Prostate gland (tissue), 2 donors: ENCODE measurements at regions not wholly inside any gene's neighbourhood (a gene's known extent, or its start where the extent isn't known, plus 50 kb on each side); places are given as distances from the start of the nearest gene placed in this dataset.

Experiments used
- DNase-seq: peaks from one replicate; pipeline ENCODE4 v3.0.0-alpha.2; 2019; ENCODE audit warnings: low spot score
- H3K27ac ChIP-seq, 2 donors: fragments of 200-600 bp; sonication (generic); 2 replicates each; pipeline ENCODE4 v1.5.1; 2017 to 2019
- H3K27me3 ChIP-seq: fragments of 200-600 bp; sonication (generic); replicated peaks from 2 replicates; pipeline ENCODE4 v1.5.1; 2019; ENCODE audit not compliant: insufficient read depth
- H3K36me3 ChIP-seq, 2 donors: fragments of 200-600 bp; sonication (generic); 1 replicate in 1 of 2; 2 replicates in 1 of 2; pipeline versions ENCODE4 v1.5.1 to v1.8.1; 2017 to 2019
- H3K4me1 ChIP-seq: fragments of 200-600 bp; sonication (generic); replicated peaks from 2 replicates; pipeline ENCODE4 v1.5.1; 2019
- H3K4me3 ChIP-seq, 2 donors: fragments of 200-600 bp; sonication (generic); 2 replicates each; pipeline ENCODE4 v1.5.1; 2017 to 2019
- H3K9me3 ChIP-seq: fragments of 200-600 bp; sonication (generic); 2 replicates; pipeline ENCODE4 v1.5.1; 2017
- CTCF ChIP-seq, 4 experiments: fragments of 200-600 bp in 2 of 4; fragments of 450-650 bp in 2 of 4; sonication (generic) in 2 of 4; IDR thresholded peaks; 1 replicate in 3 of 4; 2 replicates in 1 of 4; pipeline ENCODE4 v1.5.1; 2016 to 2019; ENCODE audit warnings: antibody characterized with exemption in 4 of 4, mild to moderate bottlenecking in 2 of 4, moderate library complexity in 2 of 4
- POLR2A ChIP-seq: fragments of 450-650 bp; IDR thresholded peaks from one replicate; pipeline ENCODE4 v1.6.1; 2016; ENCODE audit warnings: antibody characterized with exemption, mild to moderate bottlenecking
- POLR2AphosphoS5 ChIP-seq: sonication (generic); formaldehyde crosslinking; IDR thresholded peaks from one replicate; pipeline ENCODE4 v1.6.1; 2017; ENCODE audit warnings: antibody characterized with exemption
- WGBS: methylation state at CpG from one replicate; pipeline ENCODE4 v1.1.5; 2018; 5-methylcytosine and 5-hydroxymethylcytosine counted together
- intact Hi-C: fragments of 100-400 bp; cut with DNase I; formaldehyde crosslinking; loops from one replicate; pipeline ENCODE4 v1.14.2; 2022

- no peaks in the 10 kb centered on the region for H3K36me3 ChIP-seq
- H3K27me3 ChIP-seq, result no peaks in the 10 kb centered on the region
- no peaks in the 10 kb centered on the region for H3K4me1 ChIP-seq
- intact Hi-C loops, result no loop called here
- TF ChIP-seq POLR2A (no peak), POLR2AphosphoS5 (no peak), CTCF (IDR thresholded peaks at IDR 0.05) (no peak)
- 84% methylated on average over 2 of the region's 2 CpGs for WGBS
- no peak overlapping the region for H3K4me3 ChIP-seq
- DNase-seq, result no peak
- H3K27ac ChIP-seq, result no peak overlapping the region
- H3K9me3 ChIP-seq, result no peaks in the 10 kb centered on the region
These were observed 936.9 kb downstream of the EFNB2 start for GRCh38 chr13:105598529-105598928.

DNA sequence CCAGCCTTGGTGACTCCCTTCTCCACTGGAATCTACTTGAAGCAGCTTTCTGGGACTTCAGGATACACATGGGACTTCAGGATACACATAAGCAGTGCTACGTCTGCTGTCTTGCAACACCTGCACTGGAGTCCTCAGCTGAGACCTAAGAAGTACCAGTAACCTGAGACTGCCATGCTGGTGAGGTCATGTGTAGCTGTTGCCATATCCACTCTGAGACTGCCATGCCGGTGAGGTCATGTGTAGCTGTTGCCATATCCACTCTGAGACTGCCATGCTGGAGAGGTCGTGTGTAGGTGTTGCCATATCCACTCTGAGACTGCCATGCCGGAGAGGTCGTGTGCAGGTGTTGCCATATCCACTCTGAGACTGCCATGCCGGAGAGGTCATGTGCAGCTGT lies 937.9 kb downstream of the EFNB2 start:
- Histone ChIP-seq H3K36me3 (no peaks in the 10 kb centered on the region), H3K27me3 (no peaks in the 10 kb centered on the region), H3K27ac (no peak overlapping the region), H3K4me1 (no peaks in the 10 kb centered on the region), H3K4me3 (no peak overlapping the region), H3K9me3 (no peaks in the 10 kb centered on the region)
- WGBS, result 88% methylated on average over 6 of the region's 6 CpGs
- DNase-seq, result no peak
- TF ChIP-seq POLR2A (no peak), POLR2AphosphoS5 (no peak), CTCF (IDR thresholded peaks at IDR 0.05) (no peak)
- intact Hi-C loops, result no loop called here

GRCh38 chr13:105595471-105595870 lies 940.0 kb downstream of the EFNB2 start:
- intact Hi-C loops, result no loop called here
- TF ChIP-seq CTCF (IDR thresholded peaks at IDR 0.05) (no peak), POLR2AphosphoS5 (no peak), POLR2A (no peak)
- WGBS, result 59% methylated on average over 4 of the region's 4 CpGs
- Histone ChIP-seq H3K27ac (no peak overlapping the region), H3K27me3 (no peaks in the 10 kb centered on the region), H3K36me3 (no peaks in the 10 kb centered on the region), H3K9me3 (no peaks in the 10 kb centered on the region), H3K4me3 (no peak overlapping the region), H3K4me1 (no peaks in the 10 kb centered on the region)
- no peak for DNase-seq

- intact Hi-C loops, result no loop called here
- Histone ChIP-seq H3K9me3 (no peaks in the 10 kb centered on the region), H3K4me1 (no peaks in the 10 kb centered on the region), H3K27me3 (no peaks in the 10 kb centered on the region), H3K36me3 (no peaks in the 10 kb centered on the region), H3K27ac (no peak overlapping the region), H3K4me3 (no peak overlapping the region)
- no peak for TF ChIP-seq POLR2AphosphoS5
- no peak for TF ChIP-seq POLR2A
- TF ChIP-seq CTCF (IDR thresholded peaks at IDR 0.05), result no peak
- WGBS, result 67% methylated on average over 3 of the region's 3 CpGs
- DNase-seq, result no peak
These were observed 944.2 kb downstream of the EFNB2 start for GRCh38 chr13:105591277-105591676.

DNA sequence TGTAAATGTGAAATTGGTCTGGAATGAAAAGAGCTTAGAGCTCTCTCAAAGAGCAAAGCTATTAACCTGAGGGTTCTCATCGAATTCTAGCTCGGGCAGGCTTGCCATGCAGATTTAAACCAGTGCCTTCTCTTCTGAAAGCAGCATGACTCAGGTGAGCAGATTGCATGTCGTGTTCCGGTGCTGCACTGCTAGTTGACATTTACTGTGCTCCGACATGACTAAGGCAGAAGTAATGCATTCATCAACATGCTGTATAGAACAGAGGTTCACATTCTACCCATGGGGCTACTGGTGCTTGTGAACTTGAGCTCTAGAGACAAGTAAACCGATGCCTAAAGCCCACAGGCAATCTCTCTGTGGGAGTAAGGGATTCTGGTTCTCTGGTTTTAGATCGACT lies 947.7 kb downstream of the EFNB2 start:
- Histone ChIP-seq H3K9me3 (no peaks in the 10 kb centered on the region), H3K36me3 (no peaks in the 10 kb centered on the region), H3K4me1 (no peaks in the 10 kb centered on the region), H3K4me3 (no peak overlapping the region), H3K27me3 (no peaks in the 10 kb centered on the region), H3K27ac (no peak overlapping the region)
- intact Hi-C loops, result no loop called here
- DNase-seq, result no peak
- TF ChIP-seq CTCF (IDR thresholded peaks at IDR 0.05), result no peak
- no peak for TF ChIP-seq POLR2AphosphoS5
- TF ChIP-seq POLR2A, result no peak
- WGBS, result 71% methylated on average over 7 of the region's 7 CpGs
